Activated CD4-positive, alpha-beta T cell treated with anti-CD3 and anti-CD28 coated beads for 36 hours (primary cell): ENCODE measurements at regions not wholly inside any gene's neighbourhood (a gene's known extent, or its start where the extent isn't known, plus 50 kb on each side); places are given as distances from the start of the nearest gene placed in this dataset.

Source experiments
- ATAC-seq: fragments of 200-7000 bp; cut with Tn5 transposase; one replicate; pipeline ENCODE4 v1.10.0; 2021; ENCODE audit warnings: mild to moderate bottlenecking, moderate library complexity
- CTCF ChIA-PET: fragments of 350-600 bp; sonication (Branson Sonifier 250); formaldehyde crosslinking; loops from one replicate; lab custom pipeline; 2021; ENCODE audit warnings: antibody characterized with exemption; lab: Charles Lee
- POLR2A ChIA-PET: fragments of 350-600 bp; sonication (Branson Sonifier 250); formaldehyde crosslinking; loops from one replicate; lab custom pipeline; 2021; ENCODE audit warnings: antibody characterized with exemption, inconsistent platforms; lab: Charles Lee
- DNase-seq: peaks from one replicate; pipeline ENCODE4 v3.0.0-alpha.2; 2020
- H3K27ac Mint-ChIP-seq: one replicate; pipeline ENCODE4 v1.8.0; 2021; ENCODE audit warnings: mixed read lengths
- H3K27me3 Mint-ChIP-seq: one replicate; pipeline ENCODE4 v1.8.0; 2021; ENCODE audit warnings: mixed read lengths
- H3K36me3 Mint-ChIP-seq: one replicate; pipeline ENCODE4 v1.8.0; 2021; ENCODE audit warnings: low read depth, mixed read lengths
- H3K4me1 Mint-ChIP-seq: one replicate; pipeline ENCODE4 v1.8.0; 2021; ENCODE audit warnings: mixed read lengths
- H3K4me3 Mint-ChIP-seq: one replicate; pipeline ENCODE4 v1.8.0; 2021; ENCODE audit warnings: mild to moderate bottlenecking, moderate library complexity, mixed read lengths
- H3K9me3 Mint-ChIP-seq: one replicate; pipeline ENCODE4 v1.8.0; 2021; ENCODE audit warnings: low read depth, mixed read lengths
- intact Hi-C, 2 experiments: fragments of 100-400 bp; cut with DNase I in 1 of 2; cut with micrococcal nuclease in 1 of 2; formaldehyde crosslinking; loops; one replicate each; pipeline versions ENCODE4 v1.14.2 to v1.15.1; 2022 to 2024; cut with DNase I, micrococcal nuclease

- Mint-ChIP-seq H3K4me3 (no peak overlapping the region), H3K27ac (no peak overlapping the region), H3K36me3 (no peaks in the 10 kb centered on the region), H3K9me3 (no peaks in the 10 kb centered on the region), H3K27me3 (no peaks in the 10 kb centered on the region), H3K4me1 (no peaks in the 10 kb centered on the region)
- ChIA-PET CTCF (interaction anchor here (0.6 kb wide), 1 partner anchor 15 kb away, joined by 3 read pairs; no protein-coding TSS in a partner anchor), POLR2A (no interaction called here)
- DNase-seq = no peak
- intact Hi-C loops = no loop called here
- ATAC-seq = no peak
These were observed 360.7 kb downstream of the GPM6A start for GRCh38 chr4:175451238-175451965.

GRCh38 chr4:175453456-175453855 is 358.6 kb downstream of the GPM6A start:
- ATAC-seq (no peak), DNase-seq (no peak)
- no peaks in the 10 kb centered on the region for H3K36me3 Mint-ChIP-seq
- H3K27ac Mint-ChIP-seq = no peak overlapping the region
- CTCF ChIA-PET = no interaction called here
- H3K9me3 Mint-ChIP-seq = no peaks in the 10 kb centered on the region
- no peak overlapping the region for H3K4me3 Mint-ChIP-seq
- POLR2A ChIA-PET = no interaction called here
- intact Hi-C loops = no loop called here
- no peaks in the 10 kb centered on the region for H3K27me3 Mint-ChIP-seq
- H3K4me1 Mint-ChIP-seq = no peaks in the 10 kb centered on the region

- ATAC-seq = no peak
- H3K27ac Mint-ChIP-seq = no peak overlapping the region
- no peak overlapping the region for H3K4me3 Mint-ChIP-seq
- no peaks in the 10 kb centered on the region for H3K27me3 Mint-ChIP-seq
- intact Hi-C loops = no loop called here
- no peaks in the 10 kb centered on the region for H3K9me3 Mint-ChIP-seq
- ChIA-PET CTCF (interaction anchor here (0.6 kb wide), 1 partner anchor 108 kb away, joined by 3 read pairs; no protein-coding TSS in a partner anchor), POLR2A (no interaction called here)
- no peak for DNase-seq
- no peaks in the 10 kb centered on the region for H3K36me3 Mint-ChIP-seq
- no peaks in the 10 kb centered on the region for H3K4me1 Mint-ChIP-seq
These were observed 355.9 kb downstream of the GPM6A start for GRCh38 chr4:175456131-175456530.

- DNase-seq = no peak
- no peaks in the 10 kb centered on the region for H3K36me3 Mint-ChIP-seq
- H3K4me1 Mint-ChIP-seq = no peaks in the 10 kb centered on the region
- ATAC-seq = no peak
- no peaks in the 10 kb centered on the region for H3K9me3 Mint-ChIP-seq
- ChIA-PET POLR2A (interaction anchor here (0.6 kb wide), 1 partner anchor 460 kb away, joined by 3 read pairs; no protein-coding TSS in a partner anchor), CTCF (interaction anchor here (1.2 kb wide), 1 partner anchor 16 kb away, joined by 3 read pairs; no protein-coding TSS in a partner anchor)
- H3K27me3 Mint-ChIP-seq = no peaks in the 10 kb centered on the region
- intact Hi-C loops = no loop called here
- H3K4me3 Mint-ChIP-seq = no peak overlapping the region
- no peak overlapping the region for H3K27ac Mint-ChIP-seq
These were observed 354.1 kb downstream of the GPM6A start for GRCh38 chr4:175457956-175458355.

- intact Hi-C loops = no loop called here
- no peak overlapping the region for H3K27ac Mint-ChIP-seq
- H3K36me3 Mint-ChIP-seq = no peaks in the 10 kb centered on the region
- ChIA-PET CTCF (no interaction called here), POLR2A (no interaction called here)
- H3K27me3 Mint-ChIP-seq = no peaks in the 10 kb centered on the region
- ATAC-seq (no peak), DNase-seq (no peak)
- no peaks in the 10 kb centered on the region for H3K9me3 Mint-ChIP-seq
- H3K4me3 Mint-ChIP-seq = no peak overlapping the region
- H3K4me1 Mint-ChIP-seq = no peaks in the 10 kb centered on the region
These were observed 352.5 kb downstream of the GPM6A start for GRCh38 chr4:175459571-175459970.

- intact Hi-C loops = no loop called here
- H3K9me3 Mint-ChIP-seq = no peaks in the 10 kb centered on the region
- H3K36me3 Mint-ChIP-seq = no peaks in the 10 kb centered on the region
- no peaks in the 10 kb centered on the region for H3K4me1 Mint-ChIP-seq
- no peaks in the 10 kb centered on the region for H3K27me3 Mint-ChIP-seq
- POLR2A ChIA-PET = no interaction called here
- CTCF ChIA-PET = no interaction called here
- DNase-seq = no peak
- ATAC-seq = no peak
- no peak overlapping the region for H3K4me3 Mint-ChIP-seq
- no peak overlapping the region for H3K27ac Mint-ChIP-seq
These were observed 351.6 kb downstream of the GPM6A start for GRCh38 chr4:175460414-175460813.

- intact Hi-C loops = no loop called here
- H3K4me3 Mint-ChIP-seq = no peak overlapping the region
- no peaks in the 10 kb centered on the region for H3K36me3 Mint-ChIP-seq
- DNase-seq (no peak), ATAC-seq (no peak)
- ChIA-PET CTCF (no interaction called here), POLR2A (no interaction called here)
- H3K4me1 Mint-ChIP-seq = no peaks in the 10 kb centered on the region
- no peak overlapping the region for H3K27ac Mint-ChIP-seq
- no peaks in the 10 kb centered on the region for H3K27me3 Mint-ChIP-seq
- H3K9me3 Mint-ChIP-seq = peaks cover 2% of the 10 kb centered on the region
These were observed 342.6 kb downstream of the GPM6A start for GRCh38 chr4:175469514-175469913.

GRCh38 chr4:175470131-175470530 is 341.9 kb downstream of the GPM6A start:
- Mint-ChIP-seq H3K9me3 (peaks cover 2% of the 10 kb centered on the region), H3K27ac (no peak overlapping the region), H3K36me3 (no peaks in the 10 kb centered on the region), H3K4me3 (no peak overlapping the region), H3K27me3 (no peaks in the 10 kb centered on the region), H3K4me1 (no peaks in the 10 kb centered on the region)
- CTCF ChIA-PET = no interaction called here
- POLR2A ChIA-PET = no interaction called here
- no peak for DNase-seq
- intact Hi-C loops = no loop called here
- no peak for ATAC-seq

- ChIA-PET CTCF (interaction anchor here (1.0 kb wide), 1 partner anchor 9 kb away, joined by 3 read pairs; no protein-coding TSS in a partner anchor), POLR2A (no interaction called here)
- Mint-ChIP-seq H3K36me3 (no peaks in the 10 kb centered on the region), H3K27ac (no peak overlapping the region), H3K4me1 (no peaks in the 10 kb centered on the region), H3K27me3 (no peaks in the 10 kb centered on the region), H3K4me3 (no peak overlapping the region), H3K9me3 (no peaks in the 10 kb centered on the region)
- intact Hi-C loops = no loop called here
- DNase-seq (no peak), ATAC-seq (no peak)
These were observed 331.7 kb downstream of the GPM6A start for GRCh38 chr4:175480404-175480803.

- intact Hi-C loops = no loop called here
- H3K4me3 Mint-ChIP-seq = no peak overlapping the region
- ChIA-PET POLR2A (no interaction called here), CTCF (no interaction called here)
- no peaks in the 10 kb centered on the region for H3K27me3 Mint-ChIP-seq
- H3K36me3 Mint-ChIP-seq = no peaks in the 10 kb centered on the region
- H3K27ac Mint-ChIP-seq = no peak overlapping the region
- ATAC-seq (no peak), DNase-seq (no peak)
- peaks cover 6% of the 10 kb centered on the region for H3K9me3 Mint-ChIP-seq
- H3K4me1 Mint-ChIP-seq = no peaks in the 10 kb centered on the region
These were observed 312.2 kb downstream of the GPM6A start for GRCh38 chr4:175499735-175500352.

- ATAC-seq = no peak
- Mint-ChIP-seq H3K9me3 (peaks cover 11% of the 10 kb centered on the region), H3K27me3 (no peaks in the 10 kb centered on the region), H3K36me3 (no peaks in the 10 kb centered on the region), H3K4me3 (no peak overlapping the region), H3K4me1 (no peaks in the 10 kb centered on the region), H3K27ac (no peak overlapping the region)
- DNase-seq = no peak
- ChIA-PET CTCF (no interaction called here), POLR2A (no interaction called here)
- intact Hi-C loops = no loop called here
These were observed 307.7 kb downstream of the GPM6A start for GRCh38 chr4:175504318-175504717.

GRCh38 chr4:175509320-175509719 is 302.7 kb downstream of the GPM6A start:
- no peaks in the 10 kb centered on the region for H3K27me3 Mint-ChIP-seq
- ChIA-PET CTCF (interaction anchor here (0.6 kb wide), 1 partner anchor 35 kb away, joined by 3 read pairs; no protein-coding TSS in a partner anchor), POLR2A (no interaction called here)
- peaks cover 7% of the 10 kb centered on the region for H3K9me3 Mint-ChIP-seq
- ATAC-seq (no peak), DNase-seq (no peak)
- no peaks in the 10 kb centered on the region for H3K36me3 Mint-ChIP-seq
- no peak overlapping the region for H3K4me3 Mint-ChIP-seq
- no peak overlapping the region for H3K27ac Mint-ChIP-seq
- H3K4me1 Mint-ChIP-seq = no peaks in the 10 kb centered on the region
- intact Hi-C loops = no loop called here
